NCI-H82 treated with DMSO at 0.1 percent for 48 hours (cell line): ENCODE measurements at regions not wholly inside any gene's neighbourhood (a gene's known extent, or its start where the extent isn't known, plus 50 kb on each side); places are given as distances from the start of the nearest gene placed in this dataset.
A peak's percentile ranks its signal among the peaks of the same experiment; 100 is the strongest.

Experiments used
- DNase-seq: peaks from one replicate; lab custom pipeline; 2025; ENCODE audit not compliant: unreplicated experiment; lab: John Stamatoyannopoulos, UW

- DNase-seq, result no peak
These were observed 205.9 kb upstream of the RGMA start for GRCh38 chr15:93294896-93295295.

- no peak for DNase-seq
These were observed 205.1 kb upstream of the RGMA start for GRCh38 chr15:93294066-93294465.

DNA sequence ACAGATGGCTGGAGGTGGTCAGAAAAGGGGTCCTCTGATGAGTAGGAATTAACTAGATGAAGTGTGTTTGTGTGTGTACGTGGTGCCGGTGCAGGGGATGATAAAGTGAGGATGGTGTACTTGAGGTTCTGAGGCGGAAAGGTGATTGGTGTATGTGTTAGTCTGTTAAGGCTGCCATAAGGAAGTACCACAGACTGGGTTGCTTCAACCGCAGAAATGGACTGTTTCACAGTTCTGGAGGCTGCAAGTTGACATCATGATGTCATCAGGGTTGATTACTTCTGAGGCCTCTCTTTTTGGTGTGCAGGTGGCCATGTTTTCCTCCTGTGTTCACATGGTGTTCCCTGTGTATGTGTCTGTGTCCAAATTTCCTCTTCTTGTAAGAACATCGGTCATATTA lies 202.4 kb upstream of the RGMA start:
- no peak for DNase-seq

DNA sequence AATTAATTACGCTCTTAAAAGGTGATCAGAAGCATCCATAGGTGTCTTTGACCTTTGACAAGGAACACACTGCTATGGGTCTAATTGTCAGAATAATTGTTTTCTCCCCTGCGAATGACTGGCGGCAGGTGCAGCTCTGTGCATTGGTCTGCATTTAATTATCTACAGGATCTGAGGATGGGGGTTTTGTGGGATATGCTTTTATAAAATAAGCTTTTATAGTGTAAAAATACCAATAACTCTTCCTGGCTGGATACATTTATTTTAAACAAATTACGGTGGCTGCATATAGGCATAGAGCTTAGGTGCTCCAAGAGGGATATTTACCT lies 201.6 kb upstream of the RGMA start:
- DNase-seq, result no peak

DNA sequence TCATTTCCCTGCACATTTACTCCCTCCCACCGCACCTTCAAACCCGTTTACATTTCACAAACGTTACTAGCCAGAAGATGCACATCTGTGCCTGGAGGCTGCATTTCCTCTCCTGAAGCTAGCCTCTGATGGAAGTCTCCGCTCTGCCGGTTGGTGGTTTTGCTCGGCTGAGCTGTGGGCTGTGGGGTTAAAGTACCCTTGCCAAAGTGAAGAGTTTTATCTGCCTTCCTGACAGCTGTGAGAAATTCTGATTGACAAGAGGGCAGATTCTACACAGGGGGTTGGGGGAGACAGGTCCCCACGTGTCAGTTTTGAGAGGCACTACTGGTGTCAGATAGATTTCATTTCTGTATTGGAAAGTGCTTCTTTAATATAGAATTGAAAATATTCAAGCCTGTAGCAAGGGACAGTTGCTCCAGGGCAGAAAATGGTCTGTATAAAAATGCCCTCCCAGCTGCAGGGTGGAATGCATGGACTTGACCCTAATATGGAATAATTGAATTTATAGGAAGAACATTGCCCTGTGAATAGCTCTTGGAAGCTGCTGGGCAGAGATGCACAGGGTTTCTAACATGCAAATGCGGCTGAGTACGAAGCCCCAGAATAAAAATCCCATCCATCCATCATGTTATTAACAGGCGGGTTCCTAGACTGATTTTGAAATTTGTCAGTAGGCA lies 201.1 kb upstream of the RGMA start:
- no peak for DNase-seq

GRCh38 chr15:93288728-93289294 lies 199.8 kb upstream of the RGMA start:
- no peak for DNase-seq

GRCh38 chr15:93286446-93286845 lies 197.4 kb upstream of the RGMA start:
- no peak for DNase-seq

DNA sequence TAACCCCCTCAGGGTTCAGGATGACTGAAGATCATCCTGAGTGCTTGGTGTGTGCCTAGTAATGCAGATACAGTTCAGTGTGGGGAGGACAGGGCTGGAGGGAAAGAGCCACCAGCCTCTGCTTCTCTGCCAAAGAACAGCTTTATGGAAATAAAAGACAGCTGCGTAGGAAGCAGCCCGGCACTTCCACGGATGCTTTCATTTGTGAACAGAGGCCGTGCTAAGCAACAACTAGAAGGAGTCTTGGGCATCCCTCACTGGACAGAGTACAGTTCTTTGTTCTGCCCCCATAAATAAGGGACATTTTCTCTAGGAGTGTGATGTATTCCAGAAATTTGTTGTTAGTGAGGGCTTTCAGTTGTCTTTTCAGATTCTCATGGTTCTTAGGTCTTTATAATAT lies 194.8 kb upstream of the RGMA start:
- no peak for DNase-seq

- no peak for DNase-seq
These were observed 193.8 kb upstream of the RGMA start for GRCh38 chr15:93282808-93283207.

DNA sequence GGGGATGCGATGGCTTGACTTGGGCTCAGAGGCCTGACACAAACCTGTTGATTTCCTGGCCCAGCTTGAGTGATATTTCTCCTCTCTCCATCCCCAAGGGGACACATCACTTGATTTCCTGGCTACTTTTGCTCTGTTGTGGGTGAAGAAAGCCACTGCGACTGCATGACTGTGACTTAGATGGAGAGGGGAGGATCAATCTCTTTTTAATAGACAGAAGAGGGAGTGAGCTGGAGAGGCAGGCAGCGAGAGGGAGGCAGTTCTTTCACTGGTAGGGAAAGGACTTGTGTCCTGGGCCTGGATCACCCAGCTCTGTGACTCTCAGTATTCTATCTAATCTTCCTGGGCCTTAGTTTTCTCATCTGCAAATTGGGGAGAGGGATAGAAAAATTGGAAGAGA lies 189.8 kb upstream of the RGMA start:
- no peak for DNase-seq

GRCh38 chr15:93278006-93278405 lies 189.0 kb upstream of the RGMA start:
- DNase-seq, result no peak

- peak; percentile 81 for DNase-seq
These were observed 185.2 kb upstream of the RGMA start for GRCh38 chr15:93274257-93274656.

DNA sequence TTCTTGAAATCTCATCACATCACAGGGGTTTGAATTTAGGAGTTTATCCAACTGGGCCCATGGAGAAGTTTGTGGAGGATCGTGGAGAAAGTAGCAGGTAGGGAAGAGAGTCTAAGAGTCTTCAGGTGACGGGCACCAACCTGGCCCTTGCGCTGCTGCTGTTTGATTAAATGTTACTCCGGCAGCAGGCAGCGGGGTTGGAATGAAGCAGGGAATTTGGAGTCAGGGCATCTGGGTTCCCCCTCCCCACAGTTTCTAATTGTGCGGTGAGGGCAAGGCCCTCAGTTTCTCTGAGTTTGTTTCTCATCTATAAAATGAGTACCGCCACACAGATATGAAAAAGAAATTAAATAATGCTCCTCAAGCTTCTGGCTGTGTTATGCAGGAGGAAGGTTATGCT lies 182.9 kb upstream of the RGMA start:
- no peak for DNase-seq

- DNase-seq, result no peak
These were observed 182.0 kb upstream of the RGMA start for GRCh38 chr15:93270937-93271467.

- no peak for DNase-seq
These were observed 179.1 kb upstream of the RGMA start for GRCh38 chr15:93268066-93268465.

DNA sequence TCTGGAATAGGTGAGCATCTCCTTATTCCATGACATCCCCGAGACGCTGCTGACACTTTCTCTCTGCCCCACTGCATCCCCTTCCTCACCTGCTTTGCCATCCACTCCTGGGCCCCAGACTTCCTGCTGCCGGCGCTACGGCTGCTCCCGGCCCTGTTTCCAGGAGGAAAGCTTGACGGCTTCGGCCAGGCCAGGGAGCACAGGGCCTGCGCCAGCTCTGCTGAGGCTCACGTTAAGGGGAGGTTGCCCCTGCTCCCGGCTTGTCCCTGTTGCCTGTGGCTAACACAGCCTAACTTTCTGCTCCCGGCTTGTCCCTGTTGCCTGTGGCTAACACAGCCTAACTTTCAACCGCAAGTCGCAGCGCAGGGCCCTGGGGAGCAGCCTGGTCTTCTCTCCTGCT lies 177.3 kb upstream of the RGMA start:
- DNase-seq, result no peak

DNA sequence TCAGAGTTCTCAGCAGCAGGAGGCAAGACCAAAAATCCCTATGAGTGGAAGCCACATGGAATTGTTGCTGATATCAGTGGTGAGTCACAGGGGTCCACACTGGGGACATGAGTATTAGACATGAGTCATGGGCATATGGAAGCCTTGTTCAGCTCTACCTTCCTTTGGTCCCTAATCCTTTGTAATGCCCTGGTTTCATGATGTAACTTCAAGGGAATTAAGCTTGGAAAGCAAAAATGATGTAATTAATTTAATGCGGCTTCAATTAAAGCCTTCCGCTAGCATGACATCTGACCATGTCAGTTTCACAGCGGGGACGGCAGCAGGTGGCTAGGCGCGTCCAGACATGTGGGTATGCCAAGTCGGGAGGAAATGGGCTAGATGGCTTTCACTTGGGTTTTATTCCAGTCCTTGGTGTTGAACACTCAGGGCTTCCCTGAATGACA lies 176.1 kb upstream of the RGMA start:
- no peak for DNase-seq

- DNase-seq, result no peak
These were observed 172.8 kb upstream of the RGMA start for GRCh38 chr15:93261845-93262244.

DNA sequence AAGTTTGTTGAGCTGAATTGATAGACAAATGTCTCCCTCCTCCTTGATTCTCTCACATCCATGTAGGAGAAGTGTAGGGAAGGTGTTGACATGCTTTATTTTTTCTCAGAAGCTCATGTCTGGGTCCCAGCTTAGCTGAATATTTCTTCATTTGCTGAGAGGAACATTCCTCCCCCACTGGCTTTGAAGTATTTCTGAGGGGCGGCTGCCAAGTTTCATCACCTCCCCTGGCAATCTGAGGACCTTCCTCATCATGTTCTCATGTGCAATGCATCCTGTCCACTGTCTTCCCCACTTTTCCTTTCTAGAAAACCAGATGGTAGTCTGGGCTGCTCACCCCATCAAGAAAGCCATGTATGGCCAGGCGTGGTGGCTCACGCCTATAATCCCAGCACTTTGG lies 168.9 kb upstream of the RGMA start:
- DNase-seq, result no peak

- DNase-seq, result no peak
These were observed 164.7 kb upstream of the RGMA start for GRCh38 chr15:93253681-93254080.

DNA sequence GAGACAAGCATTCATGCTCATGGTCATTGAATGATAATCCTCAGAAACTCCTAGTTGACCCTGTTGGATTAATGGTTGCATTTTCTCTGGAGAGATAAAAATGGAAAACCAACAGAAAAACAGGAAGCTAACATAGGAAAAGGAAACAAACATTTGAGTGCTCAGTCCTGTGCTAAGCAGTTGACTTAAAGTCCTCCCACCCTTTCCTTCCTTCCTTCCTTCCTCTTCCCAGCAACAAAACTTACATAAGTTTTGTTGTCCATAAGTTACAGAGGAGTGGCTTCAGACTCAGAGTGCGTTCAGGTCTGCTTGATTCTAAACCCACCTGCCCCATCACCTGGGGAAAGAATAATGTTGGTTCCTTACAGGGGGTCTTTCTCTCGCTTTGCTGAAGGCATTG lies 163.8 kb upstream of the RGMA start:
- no peak for DNase-seq

- DNase-seq, result no peak
These were observed 161.9 kb upstream of the RGMA start for GRCh38 chr15:93250950-93251349.

DNA sequence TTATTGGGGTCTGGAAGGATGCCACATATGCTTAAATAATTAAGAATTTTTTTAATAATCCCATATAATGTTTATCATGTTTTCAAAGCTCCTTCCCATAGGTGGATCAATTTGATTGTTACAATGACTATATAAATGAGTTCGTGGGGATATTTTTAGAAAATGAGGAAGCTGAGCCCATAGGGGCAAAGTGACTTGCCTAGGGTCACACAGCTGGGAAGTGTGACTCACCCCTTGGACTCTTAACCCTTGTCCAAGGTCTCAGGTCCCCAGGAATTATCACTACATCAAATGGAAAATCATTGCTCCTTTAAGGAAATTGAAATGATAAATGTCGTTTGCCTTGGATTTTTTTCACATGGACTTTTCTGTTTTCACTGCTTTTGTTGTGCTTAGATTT lies 161.2 kb upstream of the RGMA start:
- DNase-seq, result no peak
